HG03442 (cell line): ENCODE measurements at regions not wholly inside any gene's neighbourhood (a gene's known extent, or its start where the extent isn't known, plus 50 kb on each side); places are given as distances from the start of the nearest gene placed in this dataset.

ENCODE experiments used
- ATAC-seq: cut with Tn5 transposase; IDR thresholded peaks from one replicate; pipeline ENCODE4 v1.9.1; 2021; ENCODE audit warnings: mild to moderate bottlenecking, moderate library complexity; ENCODE audit not compliant: unreplicated experiment

DNA sequence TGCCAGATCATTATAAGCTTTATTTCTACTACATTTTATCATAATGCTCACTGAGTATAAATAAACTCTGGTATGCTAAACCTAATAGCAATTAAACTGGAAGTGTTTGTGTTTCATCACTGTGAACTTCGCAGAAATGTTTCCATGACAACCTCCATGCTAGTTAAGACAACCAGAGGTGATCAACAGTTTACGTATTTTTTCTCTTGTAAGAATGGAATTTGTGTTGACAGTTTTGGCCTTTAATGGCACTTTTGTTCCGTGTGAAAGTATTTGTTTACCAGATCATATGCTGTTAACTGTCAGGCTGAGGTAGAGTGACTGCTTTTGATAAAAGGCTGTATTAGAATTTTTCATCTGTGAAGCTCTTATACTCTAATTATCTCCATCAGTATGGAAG, 212.1 kb upstream of the PPP1R3A start:
- no peak for ATAC-seq

GRCh38 chr7:114128880-114129279, 210.1 kb upstream of the PPP1R3A start:
- no peak for ATAC-seq

DNA sequence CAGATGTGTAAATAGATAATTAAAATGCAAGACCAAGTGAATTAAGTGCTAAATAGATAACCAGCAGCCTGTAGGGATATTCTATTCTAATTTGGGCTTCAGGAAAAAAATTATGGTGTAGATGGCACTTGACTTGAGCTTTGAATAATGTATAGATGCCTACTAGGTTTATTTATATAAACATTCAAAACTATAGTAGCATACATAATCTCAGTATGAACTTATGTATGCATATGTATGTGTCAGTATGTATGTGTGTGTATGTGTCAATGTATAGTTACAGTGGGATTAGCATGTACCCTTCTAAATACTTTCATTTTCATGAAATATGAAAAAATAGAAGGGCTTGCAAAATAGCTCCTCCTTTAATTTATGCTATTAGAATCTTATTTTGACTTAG, 207.3 kb upstream of the PPP1R3A start:
- no peak for ATAC-seq

DNA sequence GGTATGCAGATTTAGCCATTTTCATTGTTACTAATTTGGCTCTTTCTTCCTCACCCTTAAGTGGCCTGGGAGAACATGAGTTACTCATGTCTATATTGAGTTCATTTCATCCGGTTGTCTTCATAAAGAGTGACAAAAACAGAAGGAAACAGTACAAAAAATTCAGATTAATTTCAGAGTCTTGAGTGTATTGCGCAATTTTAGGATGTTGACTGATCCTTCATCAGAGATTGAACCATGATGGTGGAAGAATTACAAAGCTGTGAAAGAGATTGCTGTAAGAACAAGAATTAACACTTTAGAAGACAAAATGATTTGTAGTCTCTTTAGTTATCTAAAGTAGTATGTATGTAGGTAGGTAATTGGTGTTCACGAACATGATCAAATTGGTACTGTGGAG, 194.0 kb upstream of the PPP1R3A start:
- no peak for ATAC-seq

DNA sequence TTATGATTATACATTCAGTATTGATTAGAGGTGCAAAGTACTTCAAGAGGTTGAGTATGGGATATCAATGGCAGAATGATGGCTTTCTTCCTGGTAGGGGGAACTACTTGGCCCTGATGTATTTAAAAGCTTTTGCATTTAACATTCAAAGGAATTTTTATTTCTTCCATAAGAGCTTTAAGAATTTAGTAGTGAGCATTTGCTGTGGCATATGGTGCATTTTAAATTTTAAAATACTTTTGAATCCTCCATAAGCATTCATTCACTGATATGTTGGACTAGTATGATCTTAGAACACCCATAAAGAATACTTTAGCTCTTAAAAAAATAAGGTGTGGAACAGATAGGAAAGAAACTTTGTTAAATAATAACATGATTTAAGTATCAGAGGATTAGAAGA, 191.9 kb upstream of the PPP1R3A start:
- ATAC-seq, result no peak

GRCh38 chr7:114109721-114110120, 190.9 kb upstream of the PPP1R3A start:
- no peak for ATAC-seq

DNA sequence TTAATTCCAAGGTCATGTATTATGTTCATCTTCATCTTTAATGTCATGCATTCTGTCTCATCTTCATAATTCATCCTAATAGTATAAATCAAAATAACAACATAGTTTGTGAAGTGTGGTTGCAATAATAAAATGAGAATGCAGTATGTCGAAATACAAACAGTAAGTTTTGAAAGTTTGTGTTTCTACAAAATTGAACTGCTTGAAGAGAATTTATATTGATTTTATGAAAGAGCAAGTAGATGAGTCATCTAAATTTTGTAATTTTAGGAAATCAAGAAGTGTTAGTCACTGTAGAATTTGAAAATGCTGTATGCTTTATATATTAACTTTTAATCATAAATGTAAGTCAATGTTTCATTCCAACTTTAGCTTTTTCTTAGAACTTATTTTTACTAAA, 190.5 kb upstream of the PPP1R3A start:
- ATAC-seq, result no peak

DNA sequence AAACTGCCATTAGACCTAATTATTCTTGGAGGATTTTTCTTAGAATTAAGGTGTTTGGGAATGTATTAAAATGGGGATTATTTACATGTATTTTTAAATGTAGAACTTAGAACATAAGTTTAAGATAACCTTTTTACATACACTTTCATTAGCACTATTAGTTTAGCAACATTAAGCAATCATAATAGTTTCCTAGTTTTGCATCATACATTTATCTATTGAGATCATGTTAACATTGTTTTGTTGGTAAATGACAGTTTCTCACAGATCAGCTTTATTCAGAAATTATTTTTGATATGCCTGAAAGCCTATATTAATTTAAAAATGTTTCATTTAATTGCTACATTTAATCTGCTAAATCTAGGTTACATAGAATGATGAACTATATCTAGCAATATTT, 189.7 kb upstream of the PPP1R3A start:
- ATAC-seq, result no peak

DNA sequence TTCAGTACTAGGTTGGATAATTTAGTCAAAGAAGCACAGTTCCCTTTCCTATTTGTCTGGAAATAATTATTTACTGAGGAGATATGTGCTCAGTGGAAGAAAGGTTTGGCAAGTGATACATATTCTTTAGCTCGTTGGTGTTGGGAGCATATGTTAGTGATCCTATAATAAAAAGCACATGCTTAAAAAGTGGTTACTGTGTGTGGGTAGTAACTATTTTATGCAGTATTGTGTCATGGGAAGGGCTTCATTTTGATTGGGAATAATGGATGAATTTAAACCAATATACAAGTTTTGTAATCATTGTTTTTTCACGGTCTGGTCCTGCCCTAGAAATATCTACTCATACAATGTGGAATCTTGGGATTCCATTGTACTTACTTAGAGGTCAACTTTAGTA, 188.7 kb upstream of the PPP1R3A start:
- ATAC-seq, result no peak

- ATAC-seq, result no peak
These were observed 185.2 kb upstream of the PPP1R3A start for GRCh38 chr7:114104035-114104434.

DNA sequence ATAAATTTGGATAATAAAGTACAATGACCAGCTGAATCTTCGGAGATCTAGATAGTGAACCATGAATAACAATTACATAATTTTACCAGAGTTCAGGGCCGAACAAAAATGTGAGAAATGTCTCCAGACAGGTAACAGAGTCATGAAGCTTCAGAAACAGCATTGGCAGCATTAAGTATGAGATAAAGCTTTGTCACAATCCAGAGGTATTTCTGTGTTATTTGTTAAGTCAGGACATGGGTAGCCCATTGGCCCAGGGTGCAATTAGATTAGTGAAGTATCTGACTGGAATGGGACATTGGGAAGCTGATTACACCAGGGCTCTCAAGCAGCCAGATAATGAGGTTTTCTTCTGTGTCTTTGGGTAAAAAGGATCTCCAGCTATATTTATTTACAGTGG, 184.2 kb upstream of the PPP1R3A start:
- no peak for ATAC-seq

- no peak for ATAC-seq
These were observed 183.3 kb upstream of the PPP1R3A start for GRCh38 chr7:114102131-114102530.

- no peak for ATAC-seq
These were observed 182.0 kb upstream of the PPP1R3A start for GRCh38 chr7:114100810-114101209.

DNA sequence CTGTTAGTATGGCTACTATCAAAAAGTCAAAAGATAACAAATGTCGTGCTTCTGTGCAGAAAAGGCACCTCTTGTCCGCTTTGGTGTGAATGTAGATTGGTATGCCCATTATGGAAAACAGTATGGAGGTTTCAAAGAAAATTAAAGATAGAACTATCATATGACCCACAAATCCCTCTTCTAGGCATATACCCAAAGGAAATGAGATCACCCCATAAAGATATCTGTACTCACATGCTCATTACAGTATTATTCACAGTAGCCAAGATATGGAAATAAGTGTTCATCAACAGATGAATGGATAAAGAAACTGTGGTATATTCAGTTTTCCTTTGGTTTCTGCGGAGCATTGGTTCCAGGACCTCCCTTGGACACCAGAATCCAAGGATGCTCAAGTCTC, 180.5 kb upstream of the PPP1R3A start:
- ATAC-seq, result no peak

- ATAC-seq, result no peak
These were observed 177.1 kb upstream of the PPP1R3A start for GRCh38 chr7:114095885-114096284.

- ATAC-seq, result no peak
These were observed 169.7 kb upstream of the PPP1R3A start for GRCh38 chr7:114088470-114088940.

GRCh38 chr7:114087653-114088469, 169.1 kb upstream of the PPP1R3A start:
- no peak for ATAC-seq

DNA sequence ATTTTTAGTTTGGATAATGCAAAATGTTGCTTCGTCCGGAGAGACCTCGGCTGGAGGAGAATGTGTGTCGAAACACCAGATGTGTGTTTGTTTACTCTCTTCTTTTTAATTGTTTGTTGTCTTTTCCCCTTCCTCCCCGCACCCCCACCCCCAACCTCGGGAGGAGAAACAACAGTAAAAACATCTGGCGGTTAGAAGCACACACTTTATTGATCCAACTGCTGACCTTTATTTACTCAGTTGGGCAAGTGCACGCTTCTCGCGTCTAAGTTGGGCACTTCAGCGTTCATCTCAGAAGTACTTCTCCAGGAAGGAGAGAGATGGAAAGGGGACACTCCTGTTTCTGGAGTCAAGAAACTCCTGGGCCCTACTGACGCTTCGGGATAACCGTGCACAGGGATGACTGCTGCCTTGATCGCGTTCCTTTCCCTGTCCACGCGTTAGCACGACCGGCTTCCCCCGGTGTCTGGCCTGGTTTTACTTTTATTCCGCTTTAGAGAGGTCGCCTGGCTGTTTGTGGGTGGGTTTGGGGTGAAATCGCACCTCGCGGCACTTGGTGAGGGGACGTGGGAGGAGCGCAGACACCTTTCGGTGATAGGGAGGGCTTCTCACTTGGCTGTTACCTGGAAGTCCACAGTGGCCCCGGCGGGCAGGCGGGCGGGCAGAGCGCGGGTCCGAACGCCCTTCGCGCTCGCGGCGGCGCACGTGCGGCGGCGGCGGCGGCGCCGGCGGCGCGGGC, 168.3 kb upstream of the PPP1R3A start:
- no peak for ATAC-seq

GRCh38 chr7:114086537-114086913, 167.7 kb upstream of the PPP1R3A start:
- ATAC-seq, result no peak

DNA sequence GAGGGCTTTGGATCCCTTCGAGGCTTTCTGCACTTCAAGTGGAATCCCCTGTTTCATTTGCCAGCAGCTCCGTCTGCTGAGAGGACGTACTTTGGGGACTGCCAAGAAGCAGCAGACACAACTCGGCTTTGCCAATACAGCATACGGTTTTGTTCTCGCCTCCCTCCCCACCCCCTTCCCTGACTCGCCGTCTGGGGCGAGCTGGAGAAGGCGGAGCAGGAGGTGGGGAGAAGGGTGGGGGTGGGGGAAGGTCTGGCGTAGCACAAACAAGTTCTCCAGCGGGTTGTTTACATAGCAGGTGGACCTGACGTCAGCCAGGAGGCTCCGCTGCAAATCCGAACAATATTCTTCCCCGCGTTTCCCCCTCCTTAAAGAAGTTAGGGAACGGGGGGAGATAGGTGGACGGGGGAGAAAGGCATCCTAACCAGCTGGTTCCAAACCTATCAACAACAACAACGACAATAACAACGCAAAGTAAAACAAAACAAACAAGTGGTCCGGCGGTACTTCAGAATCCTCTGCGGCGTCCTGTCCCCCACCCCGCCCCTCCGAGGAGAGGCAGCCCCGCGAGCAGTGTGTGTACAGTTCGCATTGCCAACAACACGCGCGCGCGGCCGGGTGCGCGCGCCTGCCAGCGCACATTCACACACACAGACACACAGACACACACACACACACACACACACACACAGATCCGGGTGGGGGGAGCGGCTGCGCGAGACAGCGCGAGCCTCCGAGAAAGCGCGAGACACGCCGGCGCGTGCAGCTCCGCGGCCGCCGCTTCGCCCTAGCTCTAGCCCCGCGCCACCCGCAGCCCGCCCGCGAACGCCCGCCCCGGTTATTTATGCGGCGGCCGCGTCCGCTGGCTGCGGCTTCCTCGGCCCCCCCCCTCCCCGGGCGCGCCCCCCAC, 167.0 kb upstream of the PPP1R3A start:
- no peak for ATAC-seq

GRCh38 chr7:114085313-114085591, 166.4 kb upstream of the PPP1R3A start:
- no peak for ATAC-seq
